HG02840 (cell line): ENCODE measurements at regions not wholly inside any gene's neighbourhood (a gene's known extent, or its start where the extent isn't known, plus 50 kb on each side); places are given as distances from the start of the nearest gene placed in this dataset.
"Not testable (repeated sequence)": the region's sequence is repeated elsewhere in the genome, so short reads cannot be mapped to it uniquely, and the experiment has no call there.

Source experiments
- ATAC-seq: cut with Tn5 transposase; IDR thresholded peaks from one replicate; pipeline ENCODE4 v1.9.1; 2021; ENCODE audit warnings: mild to moderate bottlenecking, moderate library complexity, moderate number of reproducible peaks; ENCODE audit not compliant: unreplicated experiment, low FRiP score

- no peak for ATAC-seq
Observed at GRCh38 chr11:79648766-79649520, 208.1 kb upstream of the TENM4 start.

- ATAC-seq: no peak
Observed at GRCh38 chr11:79637219-79637618, 196.4 kb upstream of the TENM4 start.

DNA sequence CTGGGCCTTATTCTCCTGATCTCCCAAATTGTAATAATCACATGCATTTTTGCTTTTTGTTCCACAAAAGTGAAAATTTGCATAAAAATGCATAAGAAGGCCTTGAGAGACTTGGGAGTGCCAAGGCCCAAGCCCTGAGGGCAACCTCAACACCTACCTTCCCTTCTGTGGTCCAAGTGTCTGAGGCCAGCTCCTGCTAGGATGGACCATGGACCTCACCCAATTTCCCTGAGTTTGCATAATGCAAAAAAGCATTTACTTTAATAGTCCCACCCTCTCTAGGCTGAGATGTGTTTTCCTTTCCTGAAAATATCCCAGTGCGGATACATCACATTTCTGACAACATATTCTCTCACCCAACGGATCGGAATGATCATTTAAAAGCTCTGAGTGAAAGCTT, 194.1 kb upstream of the TENM4 start:
- no peak for ATAC-seq

DNA sequence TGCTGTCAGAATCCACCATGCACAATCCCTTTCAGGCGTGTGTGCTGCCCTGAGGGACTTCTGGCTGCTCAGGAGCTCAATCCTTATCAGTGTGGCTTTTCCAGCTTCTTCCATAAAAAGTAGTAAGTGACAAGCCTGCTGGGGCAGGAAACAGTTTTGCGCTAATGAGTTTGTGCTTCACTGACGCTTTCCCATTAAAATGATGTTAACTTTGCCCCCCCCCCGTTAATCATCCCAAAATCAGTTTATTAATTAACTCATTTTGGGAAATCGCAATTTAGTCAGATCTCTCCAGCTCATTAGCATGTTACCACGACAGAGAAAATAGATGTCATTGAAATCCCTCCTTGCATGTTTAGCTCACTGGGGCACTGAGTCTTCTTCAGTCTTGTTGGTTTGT, 186.5 kb upstream of the TENM4 start:
- ATAC-seq: no peak

GRCh38 chr11:79626135-79627075, 185.6 kb upstream of the TENM4 start:
- ATAC-seq: no peak

DNA sequence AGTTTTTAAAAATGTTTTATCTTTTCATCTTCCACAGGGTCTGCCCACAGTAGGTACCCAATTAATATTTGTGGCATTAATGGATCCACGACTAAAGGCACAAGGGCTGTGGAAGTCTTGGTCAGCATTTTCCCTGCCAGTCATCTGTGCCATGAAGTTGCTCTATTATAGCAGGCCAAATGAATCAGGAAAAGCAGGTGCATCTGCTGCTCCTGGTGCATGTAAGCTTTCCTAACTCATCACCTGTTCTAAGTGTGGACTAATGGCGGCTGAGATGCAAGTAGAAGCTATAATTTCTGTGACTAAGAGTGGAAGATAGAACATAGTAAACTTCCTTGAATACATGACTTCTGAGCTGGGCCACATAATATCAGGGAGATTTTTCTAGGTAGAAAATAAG, 182.5 kb upstream of the TENM4 start:
- ATAC-seq: no peak

DNA sequence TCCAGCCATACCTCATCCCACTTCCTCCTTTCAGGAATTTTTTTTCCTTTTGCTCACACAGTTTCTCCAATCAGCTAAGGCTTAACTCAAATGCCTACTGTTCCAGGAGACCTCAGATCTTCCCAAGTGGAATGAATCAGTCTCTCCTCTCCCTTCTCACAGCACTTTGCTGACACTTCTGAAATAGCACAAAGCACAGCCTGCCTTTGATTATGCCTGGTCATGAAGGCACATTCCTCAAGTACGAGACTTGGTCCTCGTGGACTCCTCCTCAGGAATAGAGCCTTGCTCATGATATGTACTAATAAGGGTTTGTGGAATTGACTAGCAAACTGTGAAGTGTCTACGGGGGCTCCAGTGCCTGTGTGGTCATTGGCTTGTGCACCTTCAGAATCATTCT, 176.7 kb upstream of the TENM4 start:
- ATAC-seq: no peak

GRCh38 chr11:79616392-79616851, 175.6 kb upstream of the TENM4 start:
- ATAC-seq: no peak

DNA sequence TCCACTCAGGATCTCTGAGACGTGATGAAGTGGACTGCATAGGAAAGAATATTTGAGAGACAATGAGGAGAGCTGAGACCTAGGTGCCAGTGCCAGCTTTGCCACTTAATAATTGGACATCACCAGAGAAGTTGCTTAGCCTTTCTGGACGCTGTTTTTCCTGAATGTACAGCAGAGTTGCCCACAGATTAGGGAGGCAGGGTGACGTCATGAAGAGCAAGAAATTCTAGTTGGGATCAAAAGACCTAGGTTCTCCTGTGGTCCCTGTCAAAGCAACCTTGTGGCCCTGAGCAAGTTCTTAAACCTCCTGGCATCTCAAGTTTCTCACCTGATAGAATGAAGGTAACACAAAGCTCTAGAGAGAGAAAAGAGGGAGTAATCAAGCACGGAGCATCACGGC, 174.6 kb upstream of the TENM4 start:
- no peak for ATAC-seq

- no peak for ATAC-seq
Observed at GRCh38 chr11:79610678-79611077, 169.8 kb upstream of the TENM4 start.

DNA sequence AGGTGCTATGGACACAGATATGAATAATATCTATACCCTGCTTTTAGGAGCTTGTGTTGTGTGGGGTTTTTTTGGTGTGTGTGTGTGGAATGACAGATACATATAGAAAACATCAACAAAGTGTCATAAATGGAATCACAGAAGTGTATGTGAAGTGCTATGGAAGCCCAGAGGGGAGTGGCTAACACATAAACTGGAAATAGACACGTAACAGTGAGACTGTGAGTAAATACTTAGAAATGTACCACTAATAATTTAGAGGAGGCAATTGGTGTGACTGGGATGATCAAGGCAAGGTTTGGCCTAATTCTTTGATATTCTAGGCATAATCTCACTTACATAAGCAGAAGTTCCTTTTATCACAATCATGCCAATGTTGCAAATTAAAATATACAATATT, 169.3 kb upstream of the TENM4 start:
- ATAC-seq: no peak

DNA sequence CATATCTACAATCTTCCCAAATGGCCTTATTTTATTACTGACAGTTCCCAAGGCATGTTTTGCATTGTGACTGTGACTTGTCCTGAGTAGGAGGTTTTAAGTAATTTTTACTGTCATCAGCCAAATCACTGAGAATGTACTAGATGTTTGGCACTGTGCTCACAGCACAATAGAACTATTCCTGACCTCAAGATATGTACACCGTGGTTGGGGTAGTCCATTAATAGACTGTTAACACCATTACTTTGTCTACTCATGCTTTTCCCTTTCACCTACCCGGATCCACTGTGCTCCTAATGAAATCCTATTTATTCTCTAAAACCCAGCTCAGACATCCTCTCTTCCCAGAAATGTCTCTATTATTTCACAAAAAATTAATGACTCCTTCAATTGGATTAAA, 168.7 kb upstream of the TENM4 start:
- ATAC-seq: no peak

- not testable (repeated sequence) for ATAC-seq
Observed at GRCh38 chr11:79606461-79606860, 165.6 kb upstream of the TENM4 start.

DNA sequence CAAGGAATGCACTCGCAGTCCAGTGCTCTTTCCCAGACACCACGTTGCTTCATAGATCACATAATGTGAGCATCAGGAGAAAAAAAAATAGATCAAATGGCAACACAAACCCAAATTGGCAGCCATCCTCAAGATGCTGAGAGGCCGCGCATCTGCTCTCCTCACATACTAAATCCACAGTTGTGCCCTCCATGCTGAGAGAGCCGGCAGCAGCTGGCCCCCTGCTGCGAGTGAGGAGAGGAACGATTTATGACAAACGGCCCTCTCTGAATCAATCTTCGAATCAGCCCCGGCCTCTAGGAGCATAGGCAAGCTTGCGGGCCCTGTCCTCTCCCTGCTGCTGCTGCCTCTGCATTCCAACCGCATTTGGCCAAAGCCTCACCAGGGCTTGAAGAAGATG, 159.9 kb upstream of the TENM4 start:
- ATAC-seq: no peak

DNA sequence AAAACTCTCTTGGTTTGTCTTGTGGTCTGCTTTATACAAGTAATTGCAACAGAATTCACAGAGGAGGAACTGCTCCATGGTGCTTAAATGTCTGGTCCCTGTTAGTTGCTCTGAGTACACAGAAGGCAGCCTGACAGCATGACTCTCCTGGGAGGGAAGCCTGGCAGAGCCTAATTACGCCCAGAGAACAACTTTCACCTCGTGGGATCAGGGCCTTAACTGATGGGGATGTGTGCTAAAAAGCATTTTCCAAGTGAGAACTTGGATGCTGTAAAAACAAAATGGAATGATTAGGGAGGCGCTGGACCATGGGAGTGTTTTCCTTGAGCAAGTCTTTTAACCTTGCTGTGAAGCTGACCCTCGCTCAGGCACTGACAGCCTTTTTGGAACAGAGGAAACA, 154.0 kb upstream of the TENM4 start:
- no peak for ATAC-seq

DNA sequence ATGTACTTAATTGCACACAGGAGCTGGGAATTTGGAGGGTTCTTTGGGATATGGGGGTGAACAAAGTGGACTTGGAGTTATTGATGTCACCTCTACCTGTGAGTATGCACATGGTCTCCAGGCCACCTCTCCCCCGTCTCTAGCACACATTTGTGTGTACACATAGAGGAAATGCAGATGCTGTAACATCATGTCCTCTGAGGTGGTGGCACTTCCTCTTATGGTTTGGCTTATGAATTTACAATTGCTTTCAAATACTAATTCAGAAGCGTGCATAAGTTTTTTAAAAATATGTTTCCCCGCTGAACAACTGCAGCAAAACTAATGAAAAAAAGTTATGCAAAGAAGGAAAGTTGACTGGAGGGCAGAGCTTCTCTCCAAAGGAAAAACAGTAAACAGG, 152.0 kb upstream of the TENM4 start:
- ATAC-seq: no peak

GRCh38 chr11:79592406-79592805, 151.6 kb upstream of the TENM4 start:
- ATAC-seq: no peak

DNA sequence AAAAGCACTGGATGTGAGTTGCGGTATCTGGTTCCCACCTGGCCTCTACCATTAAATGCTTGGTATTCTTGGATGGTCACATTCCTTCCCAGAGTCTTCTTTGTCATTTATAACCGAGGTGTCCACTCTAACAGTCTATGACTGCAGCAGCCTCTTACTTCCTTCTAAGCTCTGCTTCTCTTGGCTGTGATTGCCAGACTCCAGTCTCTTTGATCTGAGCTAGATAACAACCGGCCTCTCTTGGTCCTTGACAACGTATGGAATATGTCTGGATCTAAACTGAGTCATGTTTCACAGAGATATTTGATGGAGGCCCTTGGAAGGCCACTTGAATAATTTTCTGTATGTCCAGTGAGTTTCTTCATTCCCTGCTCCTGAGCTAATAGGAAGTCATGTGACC, 141.6 kb upstream of the TENM4 start:
- ATAC-seq: no peak

- ATAC-seq: no peak
Observed at GRCh38 chr11:79579063-79579462, 138.2 kb upstream of the TENM4 start.

GRCh38 chr11:79578116-79578515, 137.3 kb upstream of the TENM4 start:
- ATAC-seq: no peak

GRCh38 chr11:79575701-79576100, 134.9 kb upstream of the TENM4 start:
- ATAC-seq: no peak

DNA sequence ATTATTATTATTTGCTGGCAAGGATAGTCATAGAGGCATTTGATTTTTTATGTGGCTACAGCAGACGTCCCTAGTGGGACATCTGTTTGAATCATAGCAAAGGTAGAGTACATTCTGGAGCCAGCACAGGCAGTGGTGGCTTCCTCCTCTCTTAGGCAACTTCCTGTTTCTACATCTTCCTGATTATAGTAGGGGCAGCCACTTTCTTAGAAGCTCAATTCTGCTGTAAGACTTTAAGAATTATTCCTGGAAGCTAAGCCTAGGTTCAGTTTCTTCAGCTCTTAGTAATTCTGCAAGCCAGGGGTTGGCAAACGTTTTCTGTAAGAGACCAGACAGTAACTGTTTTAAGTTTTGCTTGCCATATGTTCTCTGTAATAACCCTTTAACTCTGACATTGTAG, 129.3 kb upstream of the TENM4 start:
- ATAC-seq: no peak
